Left lobe of liver (tissue), 2 donors: ENCODE measurements at regions not wholly inside any gene's neighbourhood (a gene's known extent, or its start where the extent isn't known, plus 50 kb on each side); places are given as distances from the start of the nearest gene placed in this dataset.
"Not testable (repeated sequence)": the region's sequence is repeated elsewhere in the genome, so short reads cannot be mapped to it uniquely, and the experiment has no call there.

Experiments used
- ATAC-seq: fragments of 200-7000 bp; cut with Tn5 transposase; one replicate; pipeline ENCODE4 v1.9.1; 2020; ENCODE audit warnings: mild to moderate bottlenecking, moderate library complexity
- DNase-seq: peaks from one replicate; pipeline ENCODE4 v3.0.0-alpha.2; 2020; ENCODE audit warnings: low spot score
- donor health status: DM: no; HTN: no; CAD: no; lungs with moderate emphysema.
- donor health status: DM: no; HTN: yes; CAD: no.

- no peak for DNase-seq
- no peak for ATAC-seq
Observed at GRCh38 chr6:112639391-112639831, 292.3 kb downstream of the RFPL4B start.

GRCh38 chr6:112640891-112641290 is 293.8 kb downstream of the RFPL4B start:
- DNase-seq (no peak), ATAC-seq (no peak)

GRCh38 chr6:112649853-112650252 is 302.7 kb downstream of the RFPL4B start:
- ATAC-seq = no peak
- no peak for DNase-seq

- no peak for ATAC-seq
- no peak for DNase-seq
Observed at GRCh38 chr6:112651239-112651638, 304.1 kb downstream of the RFPL4B start.

- no peak for ATAC-seq
Observed at GRCh38 chr6:112659912-112660311, 312.8 kb downstream of the RFPL4B start.

GRCh38 chr6:112660626-112661025 is 313.5 kb downstream of the RFPL4B start:
- DNase-seq = no peak
- ATAC-seq = no peak

More at GRCh38 chr6:112659912-112660311, 312.8 kb downstream of the RFPL4B start:
- DNase-seq = no peak

- ATAC-seq (no peak), DNase-seq (no peak)
Observed at GRCh38 chr6:112663698-112664097, 316.6 kb downstream of the RFPL4B start.

- DNase-seq = no peak
- no peak for ATAC-seq
Observed at GRCh38 chr6:112665114-112665513, 318.0 kb downstream of the RFPL4B start.

- ATAC-seq (no peak), DNase-seq (no peak)
Observed at GRCh38 chr6:112665815-112666214, 318.7 kb downstream of the RFPL4B start.

GRCh38 chr6:112667427-112667826 is 320.3 kb downstream of the RFPL4B start:
- ATAC-seq (no peak), DNase-seq (no peak)

GRCh38 chr6:112680091-112680490 is 333.0 kb downstream of the RFPL4B start:
- no peak for DNase-seq

GRCh38 chr6:112682071-112682470 is 334.9 kb downstream of the RFPL4B start:
- no peak for ATAC-seq
- DNase-seq = no peak

More at GRCh38 chr6:112680091-112680490, 333.0 kb downstream of the RFPL4B start:
- no peak for ATAC-seq

- no peak for DNase-seq
- no peak for ATAC-seq
Observed at GRCh38 chr6:112683106-112683505, 336.0 kb downstream of the RFPL4B start.

- no peak for ATAC-seq
- DNase-seq = no peak
Observed at GRCh38 chr6:112683926-112684325, 336.8 kb downstream of the RFPL4B start.

GRCh38 chr6:112685521-112686220 is 338.5 kb downstream of the RFPL4B start:
- not testable (repeated sequence) for DNase-seq, ATAC-seq

- DNase-seq, ATAC-seq: not testable (repeated sequence)
Observed at GRCh38 chr6:112688487-112689165, 341.5 kb downstream of the RFPL4B start.

- ATAC-seq, DNase-seq: not testable (repeated sequence)
Observed at GRCh38 chr6:112689183-112689858, 342.2 kb downstream of the RFPL4B start.

GRCh38 chr6:112690497-112691202 is 343.5 kb downstream of the RFPL4B start:
- DNase-seq = no peak

GRCh38 chr6:112691289-112691688 is 344.2 kb downstream of the RFPL4B start:
- ATAC-seq (no peak), DNase-seq (no peak)

More at GRCh38 chr6:112690497-112691202, 343.5 kb downstream of the RFPL4B start:
- no peak for ATAC-seq

- no peak for DNase-seq
Observed at GRCh38 chr6:112695001-112695400, 347.9 kb downstream of the RFPL4B start.

GRCh38 chr6:112697265-112697664 is 350.1 kb downstream of the RFPL4B start:
- no peak for DNase-seq
- no peak for ATAC-seq

More at GRCh38 chr6:112695001-112695400, 347.9 kb downstream of the RFPL4B start:
- ATAC-seq = no peak
